ENCODE measurements at regions not wholly inside any gene's neighbourhood (a gene's known extent, or its start where the extent isn't known, plus 50 kb on each side); places are given as distances from the start of the nearest gene placed in this dataset.

- TF ChIP-seq CTCF (conservative IDR thresholded peaks at IDR 0.05; ENCODE audit: low read depth, low read length) = no peak
- no peak overlapping the region for H3K4me3 ChIP-seq (ENCODE audit: low read length)
- DNase-seq (ENCODE audit: low read depth) = no peak
Measured at GRCh38 chr19:31538879-31539278, 189.6 kb upstream of the TSHZ3 start.

GRCh38 chr19:31539386-31539785 lies 190.2 kb upstream of the TSHZ3 start:
- TF ChIP-seq CTCF (conservative IDR thresholded peaks at IDR 0.05; ENCODE audit: low read depth, low read length) = no peak

GRCh38 chr19:31541396-31541795 lies 192.2 kb upstream of the TSHZ3 start:
- no peak overlapping the region for H3K4me3 ChIP-seq (ENCODE audit: low read length)
- no peak for TF ChIP-seq CTCF (conservative IDR thresholded peaks at IDR 0.05; ENCODE audit: low read depth, low read length)
- DNase-seq (ENCODE audit: low read depth) = no peak

More at GRCh38 chr19:31539386-31539785, 190.2 kb upstream of the TSHZ3 start:
- no peak overlapping the region for H3K4me3 ChIP-seq (ENCODE audit: low read length)
- DNase-seq (ENCODE audit: low read depth) = no peak

GRCh38 chr19:31543456-31543855 lies 194.2 kb upstream of the TSHZ3 start:
- TF ChIP-seq CTCF (conservative IDR thresholded peaks at IDR 0.05; ENCODE audit: low read depth, low read length) = no peak
- H3K4me3 ChIP-seq (ENCODE audit: low read length) = no peak overlapping the region

GRCh38 chr19:31545777-31546176 lies 196.5 kb upstream of the TSHZ3 start:
- no peak overlapping the region for H3K4me3 ChIP-seq (ENCODE audit: low read length)
- TF ChIP-seq CTCF (conservative IDR thresholded peaks at IDR 0.05; ENCODE audit: low read depth, low read length) = no peak
- DNase-seq (ENCODE audit: low read depth) = no peak

More at GRCh38 chr19:31543456-31543855, 194.2 kb upstream of the TSHZ3 start:
- DNase-seq (ENCODE audit: low read depth) = no peak

- no peak for TF ChIP-seq CTCF (conservative IDR thresholded peaks at IDR 0.05; ENCODE audit: low read depth, low read length)
- no peak overlapping the region for H3K4me3 ChIP-seq (ENCODE audit: low read length)
- no peak for DNase-seq (ENCODE audit: low read depth)
Measured at GRCh38 chr19:31546205-31546960, 197.1 kb upstream of the TSHZ3 start.

GRCh38 chr19:31548941-31549340 lies 199.7 kb upstream of the TSHZ3 start:
- no peak for DNase-seq (ENCODE audit: low read depth)

More at GRCh38 chr19:31548941-31549340, 199.7 kb upstream of the TSHZ3 start:
- H3K4me3 ChIP-seq (ENCODE audit: low read length) = no peak overlapping the region
- peak; percentile 33 for TF ChIP-seq CTCF (conservative IDR thresholded peaks at IDR 0.05; ENCODE audit: low read depth, low read length)
